Esophagus squamous epithelium (tissue), 5 donors: ENCODE measurements at regions not wholly inside any gene's neighbourhood (a gene's known extent, or its start where the extent isn't known, plus 50 kb on each side); places are given as distances from the start of the nearest gene placed in this dataset.

Experiments
- DNase-seq: peaks from one replicate; lab custom pipeline; 2025; lab: John Stamatoyannopoulos, UW
- H3K27ac ChIP-seq, 4 donors: fragments of 200-600 bp; sonication (generic); one replicate each; pipeline ENCODE4 v1.5.1; 2016 to 2019; ENCODE audit warnings: mild to moderate bottlenecking in 1 of 4
- H3K27me3 ChIP-seq, 4 donors: fragments of 200-600 bp; sonication (generic); 1 replicate in 3 of 4; 2 replicates in 1 of 4; pipeline versions ENCODE4 v1.5.1 to v1.6.0; 2017 to 2021; ENCODE audit warnings: antibody characterized with exemption in 1 of 4
- H3K36me3 ChIP-seq, 3 donors: fragments of 200-600 bp; sonication (generic); one replicate each; pipeline ENCODE4 v1.5.1; 2016 to 2019
- H3K4me1 ChIP-seq, 3 donors: fragments of 200-600 bp; sonication (generic); one replicate each; pipeline ENCODE4 v1.5.1; 2017 to 2019
- H3K4me3 ChIP-seq, 4 donors: fragments of 200-600 bp; sonication (generic); 1 replicate in 3 of 4; 2 replicates in 1 of 4; pipeline ENCODE4 v1.5.1; 2016 to 2019; ENCODE audit warnings: mild to moderate bottlenecking in 2 of 4, moderate library complexity in 1 of 4
- H3K9me3 ChIP-seq, 3 donors: fragments of 200-600 bp; sonication (generic); one replicate each; pipeline ENCODE4 v1.5.1; 2016 to 2019
- CTCF ChIP-seq, 6 experiments: fragments of 450-650 bp in 4 of 6; fragments of 200-600 bp in 2 of 6; sonication (generic) in 2 of 6; IDR thresholded peaks; one replicate each; pipeline ENCODE4 v1.5.1; 2016 to 2019; ENCODE audit warnings: antibody characterized with exemption in 6 of 6, mild to moderate bottlenecking in 4 of 6, moderate library complexity in 4 of 6
- POLR2A ChIP-seq, 4 donors: fragments of 450-650 bp; IDR thresholded peaks; one replicate each; pipeline ENCODE4 v1.6.1; 2017; ENCODE audit warnings: antibody characterized with exemption in 4 of 4, mild to moderate bottlenecking in 4 of 4, moderate library complexity in 3 of 4
- WGBS, 2 donors: methylation state at CpG; one replicate each; pipeline ENCODE4 v1.1.5; 2018; 5-methylcytosine and 5-hydroxymethylcytosine counted together
- intact Hi-C: fragments of 100-400 bp; cut with DNase I; formaldehyde crosslinking; loops from one replicate; pipeline ENCODE4 v1.15.0; 2022
- donor health status: DM: yes; HTN: yes; CAD: no.

DNA sequence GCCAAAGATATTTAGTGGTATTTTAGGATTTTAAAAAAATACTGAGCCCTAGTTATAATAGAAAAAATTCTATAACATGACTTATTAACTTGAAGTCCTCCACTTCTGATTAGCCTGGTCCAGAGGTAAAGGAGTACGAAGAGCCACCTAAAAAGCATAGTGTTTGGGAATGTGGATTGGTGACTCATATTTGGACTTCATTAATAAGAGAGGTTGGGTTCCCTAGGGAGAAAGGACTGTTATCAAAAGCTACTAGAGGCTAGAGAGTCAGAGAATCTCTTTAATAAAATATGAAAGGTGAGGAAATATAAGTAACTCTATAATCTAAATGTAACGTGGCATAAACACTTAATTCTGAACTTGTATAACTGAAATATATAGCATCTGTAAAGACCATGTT, 180.7 kb upstream of the TARS1 start:
- Histone ChIP-seq H3K4me3 (no peak overlapping the region), H3K36me3 (no peaks in the 10 kb centered on the region), H3K27me3 (no peaks in the 10 kb centered on the region), H3K9me3 (peaks cover 0 to 8% (median 0%) of the 10 kb centered on the region in 3 donors), H3K4me1 (peaks cover 0 to 5% (median 4%) of the 10 kb centered on the region in 3 donors), H3K27ac (no peak overlapping the region)
- intact Hi-C loops, result no loop called here
- no peak for DNase-seq
- WGBS, 2 donors, result 79 to 82% methylated on average over 2 of the region's 2 CpGs
- TF ChIP-seq CTCF (IDR thresholded peaks at IDR 0.05), result no peak
- no peak for TF ChIP-seq POLR2A (IDR thresholded peaks at IDR 0.05)

DNA sequence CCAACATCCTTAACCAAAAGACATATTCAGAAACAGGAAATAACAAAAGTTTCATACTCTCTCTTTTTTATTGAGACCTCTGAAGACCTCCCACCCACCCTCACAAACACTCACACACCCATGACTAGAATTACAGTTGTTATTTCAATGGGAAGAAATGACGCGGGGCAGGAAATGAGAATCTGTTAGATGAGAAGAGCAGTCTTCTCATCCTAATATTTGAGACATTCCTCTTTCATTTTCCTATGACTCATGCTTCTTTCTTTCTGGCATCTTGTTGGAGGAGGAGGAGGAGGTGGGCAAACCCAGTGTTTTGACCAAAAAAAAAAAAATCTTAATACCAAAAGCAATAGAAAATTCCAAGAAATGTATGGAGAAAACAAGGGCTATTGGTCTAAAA, 179.5 kb upstream of the TARS1 start:
- Histone ChIP-seq H3K9me3 (peaks cover 0 to 8% (median 0%) of the 10 kb centered on the region in 3 donors), H3K36me3 (no peaks in the 10 kb centered on the region), H3K4me3 (no peak overlapping the region), H3K27ac (no peak overlapping the region), H3K27me3 (no peaks in the 10 kb centered on the region), H3K4me1 (peaks cover 0 to 5% (median 4%) of the 10 kb centered on the region in 3 donors)
- intact Hi-C loops, result no loop called here
- 70 to 79% methylated on average over 2 of the region's 2 CpGs for WGBS, 2 donors
- TF ChIP-seq POLR2A (IDR thresholded peaks at IDR 0.05) (no peak), CTCF (IDR thresholded peaks at IDR 0.05) (no peak)
- no peak for DNase-seq

GRCh38 chr5:33261747-33262146, 179.0 kb upstream of the TARS1 start:
- no peak for DNase-seq
- H3K4me3 ChIP-seq, result no peak overlapping the region
- no peak overlapping the region for H3K27ac ChIP-seq
- H3K36me3 ChIP-seq, result no peaks in the 10 kb centered on the region
- H3K9me3 ChIP-seq, result peaks cover 0 to 8% (median 0%) of the 10 kb centered on the region in 3 donors
- H3K4me1 ChIP-seq, result peaks cover 0 to 5% (median 4%) of the 10 kb centered on the region in 3 donors
- no peaks in the 10 kb centered on the region for H3K27me3 ChIP-seq
- TF ChIP-seq POLR2A (IDR thresholded peaks at IDR 0.05), result no peak
- TF ChIP-seq CTCF (IDR thresholded peaks at IDR 0.05), result no peak
- intact Hi-C loops, result no loop called here
- WGBS, 2 donors, result 82 to 91% methylated on average over 2 of the region's 2 CpGs

DNA sequence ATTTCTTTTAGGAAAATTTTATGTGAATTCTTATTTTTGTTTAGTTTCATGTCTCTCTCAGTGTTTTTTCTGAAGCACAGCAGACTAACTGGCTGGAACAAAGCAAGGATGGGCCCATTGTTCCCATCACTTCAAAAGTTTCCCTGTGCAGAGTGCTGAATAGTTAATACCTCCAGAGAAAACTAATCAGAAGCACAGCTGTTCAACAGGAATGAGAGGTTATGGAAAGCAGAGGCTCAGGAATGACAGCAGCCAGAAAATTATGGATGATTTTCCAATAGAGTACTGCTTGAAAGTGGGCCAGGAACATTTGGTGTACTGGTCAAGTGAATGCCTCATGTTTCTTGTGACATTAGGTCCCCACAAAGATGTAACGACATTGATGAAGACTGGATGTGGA, 173.0 kb upstream of the TARS1 start:
- intact Hi-C loops, result no loop called here
- TF ChIP-seq POLR2A (IDR thresholded peaks at IDR 0.05) (no peak), CTCF (IDR thresholded peaks at IDR 0.05) (no peak)
- Histone ChIP-seq H3K4me1 (peaks cover 0 to 30% (median 7%) of the 10 kb centered on the region in 3 donors), H3K27ac (no peak overlapping the region), H3K27me3 (no peaks in the 10 kb centered on the region), H3K36me3 (no peaks in the 10 kb centered on the region), H3K9me3 (peaks cover 0 to 8% (median 0%) of the 10 kb centered on the region in 3 donors), H3K4me3 (no peak overlapping the region)
- WGBS, 2 donors, result 86 to 90% methylated on average over 1 of the region's 1 CpG
- no peak for DNase-seq

GRCh38 chr5:33268374-33268773, 172.4 kb upstream of the TARS1 start:
- WGBS, 2 donors, result 84 to 94% methylated on average over 4 of the region's 4 CpGs

More at GRCh38 chr5:33268374-33268773, 172.4 kb upstream of the TARS1 start:
- no peak overlapping the region for H3K27ac ChIP-seq
- intact Hi-C loops, result no loop called here
- H3K4me1 ChIP-seq, result peaks cover 0 to 30% (median 7%) of the 10 kb centered on the region in 3 donors
- no peak for DNase-seq
- peaks cover 0 to 8% (median 0%) of the 10 kb centered on the region in 3 donors for H3K9me3 ChIP-seq
- H3K27me3 ChIP-seq, result no peaks in the 10 kb centered on the region
- TF ChIP-seq POLR2A (IDR thresholded peaks at IDR 0.05) (no peak), CTCF (IDR thresholded peaks at IDR 0.05) (no peak)
- no peaks in the 10 kb centered on the region for H3K36me3 ChIP-seq
- H3K4me3 ChIP-seq, result no peak overlapping the region
